Glutamatergic neuron (in vitro differentiated cells): ENCODE measurements at regions not wholly inside any gene's neighbourhood (a gene's known extent, or its start where the extent isn't known, plus 50 kb on each side); places are given as distances from the start of the nearest gene placed in this dataset.

Source experiments
- DNase-seq: peaks from one replicate; pipeline ENCODE4 v3.0.0; 2022
- H3K27ac Mint-ChIP-seq: one replicate; pipeline ENCODE4 v1.8.0; 2020; ENCODE audit warnings: mild to moderate bottlenecking, mixed read lengths, inconsistent platforms; ENCODE audit not compliant: unreplicated experiment
- H3K27me3 Mint-ChIP-seq: one replicate; pipeline ENCODE4 v1.8.0; 2020; ENCODE audit warnings: mild to moderate bottlenecking, moderate library complexity, mixed read lengths, inconsistent platforms; ENCODE audit not compliant: unreplicated experiment
- H3K36me3 Mint-ChIP-seq: one replicate; pipeline ENCODE4 v1.8.0; 2020; ENCODE audit warnings: mild to moderate bottlenecking, mixed read lengths, inconsistent platforms; ENCODE audit not compliant: unreplicated experiment
- H3K4me1 Mint-ChIP-seq: one replicate; pipeline ENCODE4 v1.8.0; 2020; ENCODE audit warnings: mild to moderate bottlenecking, low read depth, mixed read lengths, inconsistent platforms; ENCODE audit not compliant: unreplicated experiment
- H3K4me3 Mint-ChIP-seq: one replicate; pipeline ENCODE4 v1.8.0; 2020; ENCODE audit warnings: mild to moderate bottlenecking, mixed read lengths, inconsistent platforms; ENCODE audit not compliant: unreplicated experiment
- H3K9me3 Mint-ChIP-seq: one replicate; pipeline ENCODE4 v1.8.0; 2020; ENCODE audit warnings: mild to moderate bottlenecking, moderate library complexity, mixed read lengths, inconsistent platforms; ENCODE audit not compliant: unreplicated experiment
- TF ChIP-seq, protein P1 (sequence below): fragments of 200-600 bp; sonication (generic); IDR thresholded peaks from one replicate; pipeline ENCODE4 v1.5.0; 2021; ENCODE audit not compliant: partially characterized antibody, unreplicated experiment

DNA sequence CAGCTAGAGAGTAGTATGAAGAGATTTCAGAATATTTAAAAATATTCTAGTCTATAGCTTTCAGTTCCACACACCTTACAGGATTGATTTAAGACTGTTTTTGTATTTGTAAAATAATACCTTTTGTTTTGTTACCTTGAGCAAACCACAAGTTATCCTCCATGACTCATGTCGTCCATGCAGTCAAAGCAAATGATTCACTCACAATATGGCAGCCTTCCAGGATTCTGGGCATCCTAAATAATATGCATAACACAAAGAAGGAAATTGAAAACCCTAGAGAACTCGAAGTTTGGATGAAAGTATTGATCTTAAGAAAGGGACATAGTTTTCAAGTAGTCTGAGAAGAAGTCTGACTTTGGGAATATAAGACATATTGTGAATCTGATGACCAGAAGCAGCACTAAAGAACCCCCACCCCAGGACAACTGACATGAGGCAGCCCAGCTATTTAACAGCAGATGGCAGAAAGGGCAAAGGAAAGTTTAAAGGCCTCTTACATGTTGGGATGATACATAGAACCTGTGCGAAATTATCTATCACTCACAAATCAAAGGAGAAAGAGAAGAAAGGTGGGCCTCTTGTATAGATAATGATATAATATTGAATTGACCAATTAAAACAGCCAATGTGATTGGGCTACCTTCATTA lies 857.9 kb downstream of the BRINP3 start:
- H3K27me3 Mint-ChIP-seq: no peaks in the 10 kb centered on the region
- H3K4me1 Mint-ChIP-seq: no peaks in the 10 kb centered on the region
- no peak overlapping the region for H3K27ac Mint-ChIP-seq
- no peaks in the 10 kb centered on the region for H3K9me3 Mint-ChIP-seq
- TF ChIP-seq, protein P1, sequence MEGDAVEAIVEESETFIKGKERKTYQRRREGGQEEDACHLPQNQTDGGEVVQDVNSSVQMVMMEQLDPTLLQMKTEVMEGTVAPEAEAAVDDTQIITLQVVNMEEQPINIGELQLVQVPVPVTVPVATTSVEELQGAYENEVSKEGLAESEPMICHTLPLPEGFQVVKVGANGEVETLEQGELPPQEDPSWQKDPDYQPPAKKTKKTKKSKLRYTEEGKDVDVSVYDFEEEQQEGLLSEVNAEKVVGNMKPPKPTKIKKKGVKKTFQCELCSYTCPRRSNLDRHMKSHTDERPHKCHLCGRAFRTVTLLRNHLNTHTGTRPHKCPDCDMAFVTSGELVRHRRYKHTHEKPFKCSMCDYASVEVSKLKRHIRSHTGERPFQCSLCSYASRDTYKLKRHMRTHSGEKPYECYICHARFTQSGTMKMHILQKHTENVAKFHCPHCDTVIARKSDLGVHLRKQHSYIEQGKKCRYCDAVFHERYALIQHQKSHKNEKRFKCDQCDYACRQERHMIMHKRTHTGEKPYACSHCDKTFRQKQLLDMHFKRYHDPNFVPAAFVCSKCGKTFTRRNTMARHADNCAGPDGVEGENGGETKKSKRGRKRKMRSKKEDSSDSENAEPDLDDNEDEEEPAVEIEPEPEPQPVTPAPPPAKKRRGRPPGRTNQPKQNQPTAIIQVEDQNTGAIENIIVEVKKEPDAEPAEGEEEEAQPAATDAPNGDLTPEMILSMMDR: no peak
- H3K36me3 Mint-ChIP-seq: no peaks in the 10 kb centered on the region
- no peak overlapping the region for H3K4me3 Mint-ChIP-seq
- DNase-seq: no peak

DNA sequence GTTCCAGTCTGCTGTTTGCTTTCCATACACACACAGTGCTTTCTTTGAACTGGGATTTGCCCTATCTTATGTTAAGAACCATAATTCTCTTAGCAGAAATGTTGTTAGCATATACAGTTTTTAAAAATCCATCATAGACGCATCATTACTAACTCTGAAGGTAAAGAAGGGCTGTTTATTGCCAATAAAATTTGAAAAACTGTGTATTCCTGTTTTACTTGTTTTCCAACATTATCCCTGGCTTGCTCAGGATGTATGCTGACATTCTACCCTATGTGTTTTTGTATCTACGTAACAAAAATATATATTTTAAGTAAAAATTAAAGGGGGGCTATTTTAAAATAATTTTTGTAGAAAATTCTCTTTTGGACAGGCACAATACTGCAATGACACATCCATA lies 857.2 kb downstream of the BRINP3 start:
- Mint-ChIP-seq H3K9me3 (no peaks in the 10 kb centered on the region), H3K36me3 (no peaks in the 10 kb centered on the region), H3K4me3 (no peak overlapping the region), H3K4me1 (no peaks in the 10 kb centered on the region), H3K27me3 (no peaks in the 10 kb centered on the region), H3K27ac (no peak overlapping the region)
- no peak for DNase-seq
- TF ChIP-seq, protein P1: no peak

DNA sequence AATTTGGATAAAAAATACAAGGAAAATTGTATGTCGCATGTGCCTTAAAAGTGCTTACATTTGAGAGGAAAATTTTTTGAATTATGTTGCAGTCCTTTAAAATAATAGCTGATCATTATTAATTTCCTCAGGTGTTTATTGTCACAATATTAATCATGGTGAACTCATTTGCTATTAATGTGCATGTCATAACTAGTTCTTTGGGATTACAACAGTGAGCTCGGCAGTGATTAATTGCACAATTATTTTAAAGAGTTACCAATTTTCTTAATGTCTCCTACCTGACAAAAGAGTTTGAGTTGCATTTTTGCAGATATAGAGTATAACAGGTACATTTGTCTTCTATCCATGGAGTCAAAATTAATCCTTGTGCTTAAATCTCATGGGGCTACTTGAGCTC lies 854.3 kb downstream of the BRINP3 start:
- H3K9me3 Mint-ChIP-seq: no peaks in the 10 kb centered on the region
- H3K4me1 Mint-ChIP-seq: no peaks in the 10 kb centered on the region
- DNase-seq: no peak
- no peaks in the 10 kb centered on the region for H3K27me3 Mint-ChIP-seq
- TF ChIP-seq, protein P1: no peak
- no peaks in the 10 kb centered on the region for H3K36me3 Mint-ChIP-seq
- H3K27ac Mint-ChIP-seq: no peak overlapping the region
- no peak overlapping the region for H3K4me3 Mint-ChIP-seq

DNA sequence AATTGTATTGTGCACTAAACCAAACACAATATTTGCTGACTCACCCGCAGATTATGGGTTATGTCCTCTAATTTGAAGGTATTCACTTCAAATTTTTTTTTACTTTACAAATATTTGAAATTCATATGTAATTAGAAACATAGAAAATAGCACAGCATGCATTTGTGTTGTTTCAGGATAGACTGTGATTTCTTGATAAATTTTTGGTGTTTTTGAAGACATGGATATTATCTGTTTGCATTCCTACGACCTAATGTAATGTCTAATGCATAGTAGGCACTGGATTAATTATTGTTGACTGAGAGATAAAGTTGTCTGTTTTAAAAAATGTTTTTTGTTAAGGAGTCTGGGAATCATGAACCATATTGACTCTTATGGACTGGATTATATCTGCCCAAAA lies 850.2 kb downstream of the BRINP3 start:
- Mint-ChIP-seq H3K4me1 (no peaks in the 10 kb centered on the region), H3K9me3 (no peaks in the 10 kb centered on the region)
- TF ChIP-seq, protein P1: no peak

DNA sequence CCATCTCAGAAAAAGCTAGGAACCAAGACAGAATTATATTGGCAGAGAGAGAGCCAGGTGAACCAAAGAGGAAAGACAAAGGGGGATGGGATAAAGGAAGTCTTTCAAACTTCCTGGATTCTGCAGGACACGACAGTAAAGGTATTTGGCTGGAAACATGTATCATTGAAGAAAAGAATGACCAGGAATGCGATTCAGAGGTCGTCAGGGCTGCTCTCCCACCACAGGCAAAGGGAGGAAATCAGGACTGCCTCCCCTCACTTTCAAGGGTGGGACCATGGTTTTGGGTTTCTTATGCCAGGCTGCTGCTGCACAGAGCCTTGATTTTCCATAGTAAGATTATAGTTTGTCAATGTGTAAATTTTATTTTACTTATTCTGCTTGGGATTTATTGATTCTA lies 848.8 kb downstream of the BRINP3 start:
- TF ChIP-seq, protein P1: no peak
- no peaks in the 10 kb centered on the region for H3K27me3 Mint-ChIP-seq
- no peaks in the 10 kb centered on the region for H3K4me1 Mint-ChIP-seq
- no peaks in the 10 kb centered on the region for H3K9me3 Mint-ChIP-seq
- no peak overlapping the region for H3K4me3 Mint-ChIP-seq
- H3K27ac Mint-ChIP-seq: no peak overlapping the region
- H3K36me3 Mint-ChIP-seq: no peaks in the 10 kb centered on the region
- DNase-seq: no peak

More for the DNA sequence above, 850.2 kb downstream of the BRINP3 start:
- Mint-ChIP-seq H3K4me3 (no peak overlapping the region), H3K36me3 (no peaks in the 10 kb centered on the region), H3K27me3 (no peaks in the 10 kb centered on the region), H3K27ac (no peak overlapping the region)
- no peak for DNase-seq
